Esophagus muscularis mucosa (tissue), 3 donors: ENCODE measurements at regions not wholly inside any gene's neighbourhood (a gene's known extent, or its start where the extent isn't known, plus 50 kb on each side); places are given as distances from the start of the nearest gene placed in this dataset.

ENCODE experiments used
- CTCF ChIP-seq, 3 experiments: fragments of 200-600 bp in 2 of 3; fragments of 450-650 bp in 1 of 3; sonication (generic) in 2 of 3; IDR thresholded peaks; one replicate each; pipeline ENCODE4 v1.5.1; 2017 to 2019; ENCODE audit warnings: antibody characterized with exemption in 3 of 3, mild to moderate bottlenecking in 2 of 3, moderate library complexity in 1 of 3
- POLR2AphosphoS5 ChIP-seq, 2 donors: sonication (generic); formaldehyde crosslinking; IDR thresholded peaks; one replicate each; pipeline ENCODE4 v1.6.1; 2017; ENCODE audit warnings: antibody characterized with exemption in 2 of 2

- no peak for TF ChIP-seq CTCF (IDR thresholded peaks at IDR 0.05)
- no peak for TF ChIP-seq POLR2AphosphoS5 (IDR thresholded peaks at IDR 0.05)
Measured at GRCh38 chr5:39761199-39761950, 336.6 kb upstream of the DAB2 start.
